GM18873 (cell line): ENCODE measurements at regions not wholly inside any gene's neighbourhood (a gene's known extent, or its start where the extent isn't known, plus 50 kb on each side); places are given as distances from the start of the nearest gene placed in this dataset.
"Not testable (repeated sequence)": the region's sequence is repeated elsewhere in the genome, so short reads cannot be mapped to it uniquely, and the experiment has no call there.

Source experiments
- ATAC-seq: cut with Tn5 transposase; IDR thresholded peaks from one replicate; pipeline ENCODE4 v1.9.1; 2021; ENCODE audit warnings: mild to moderate bottlenecking, moderate library complexity, moderate number of reproducible peaks; ENCODE audit not compliant: unreplicated experiment, low FRiP score

DNA sequence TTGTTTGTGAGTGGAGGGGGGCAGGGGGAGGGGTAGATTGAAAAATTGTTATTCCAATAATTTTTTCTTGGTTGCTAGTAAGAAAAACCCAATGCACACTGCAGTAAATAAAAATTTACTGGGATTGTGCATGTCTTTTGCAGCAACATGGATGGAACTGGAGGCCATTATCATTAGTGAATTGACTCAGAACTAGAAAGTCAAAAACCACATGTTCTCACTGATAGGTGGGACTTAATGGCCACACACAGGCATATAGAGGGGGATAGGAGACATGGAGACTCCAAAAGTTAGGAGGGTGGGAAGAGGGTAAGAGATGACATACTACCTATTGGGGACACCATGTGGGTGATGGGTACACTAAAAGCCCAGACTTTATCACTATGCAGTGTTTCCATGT is 67.2 kb downstream of the BUB3 start:
- no peak for ATAC-seq

DNA sequence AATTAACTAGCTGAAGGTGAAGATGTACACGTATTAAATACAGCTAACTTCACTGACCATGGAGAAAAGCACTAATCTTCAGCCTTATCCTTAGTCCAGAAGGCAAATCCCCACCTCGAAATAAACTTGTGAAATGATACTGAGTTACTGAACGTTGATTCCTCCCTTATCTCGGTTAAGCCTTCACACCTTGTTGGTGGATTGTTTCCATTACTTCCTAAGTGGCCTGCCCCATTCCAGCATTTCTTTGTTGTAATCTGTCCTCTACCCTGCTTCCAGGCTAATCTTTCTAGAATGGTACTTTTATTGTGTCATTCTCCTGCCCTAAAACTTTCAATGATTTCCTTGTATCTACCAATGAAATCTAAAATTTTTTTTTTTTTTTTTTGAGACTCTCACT is 68.6 kb downstream of the BUB3 start:
- ATAC-seq, result no peak

- ATAC-seq, result no peak
Measured at GRCh38 chr10:123227706-123228105, 73.5 kb downstream of the BUB3 start.

- no peak for ATAC-seq
Measured at GRCh38 chr10:123229927-123230630, 75.9 kb downstream of the BUB3 start.

DNA sequence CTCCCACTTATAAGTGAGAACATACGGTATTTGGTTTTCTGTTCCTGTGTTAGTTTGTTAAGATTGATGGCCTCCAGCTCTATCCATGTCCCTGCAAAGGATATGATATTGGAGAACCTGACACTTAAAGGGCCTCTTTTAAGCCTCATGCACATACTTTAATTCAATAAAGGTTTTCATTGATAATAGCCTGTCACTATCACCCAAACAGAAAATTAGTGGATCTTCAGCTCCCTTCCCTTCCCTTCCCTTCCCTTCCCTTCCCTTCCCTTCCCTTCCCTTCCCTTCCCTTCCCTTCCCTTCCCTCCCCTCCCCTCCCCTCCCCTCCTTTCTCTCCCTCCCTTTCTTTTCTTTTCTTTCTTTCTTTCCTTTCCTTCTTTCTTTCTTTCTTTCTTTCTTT is 78.7 kb downstream of the BUB3 start:
- not testable (repeated sequence) for ATAC-seq

DNA sequence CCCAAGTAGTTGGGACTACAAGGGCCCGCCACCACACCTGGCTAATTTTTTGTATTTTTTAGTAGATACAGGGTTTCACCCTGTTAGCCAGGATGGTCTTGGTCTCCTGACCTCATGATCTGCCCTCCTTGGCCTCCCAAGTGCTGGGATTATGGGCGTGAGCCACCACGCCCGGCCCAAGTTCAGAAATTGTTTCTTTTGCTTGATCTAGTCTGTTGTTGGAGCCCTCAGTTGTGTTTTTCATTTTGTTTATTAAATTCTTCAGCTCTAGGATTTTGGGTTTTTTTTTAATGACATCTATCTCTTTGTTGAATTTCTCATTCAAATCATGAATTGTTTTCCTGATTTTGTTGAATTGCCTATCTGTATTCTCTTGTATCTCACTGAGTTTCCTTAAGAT is 80.8 kb downstream of the BUB3 start:
- ATAC-seq, result not testable (repeated sequence)

GRCh38 chr10:123236126-123236525 is 81.9 kb downstream of the BUB3 start:
- no peak for ATAC-seq

GRCh38 chr10:123240250-123240649 is 86.0 kb downstream of the BUB3 start:
- no peak for ATAC-seq

- no peak for ATAC-seq
Measured at GRCh38 chr10:123240776-123241175, 86.6 kb downstream of the BUB3 start.

DNA sequence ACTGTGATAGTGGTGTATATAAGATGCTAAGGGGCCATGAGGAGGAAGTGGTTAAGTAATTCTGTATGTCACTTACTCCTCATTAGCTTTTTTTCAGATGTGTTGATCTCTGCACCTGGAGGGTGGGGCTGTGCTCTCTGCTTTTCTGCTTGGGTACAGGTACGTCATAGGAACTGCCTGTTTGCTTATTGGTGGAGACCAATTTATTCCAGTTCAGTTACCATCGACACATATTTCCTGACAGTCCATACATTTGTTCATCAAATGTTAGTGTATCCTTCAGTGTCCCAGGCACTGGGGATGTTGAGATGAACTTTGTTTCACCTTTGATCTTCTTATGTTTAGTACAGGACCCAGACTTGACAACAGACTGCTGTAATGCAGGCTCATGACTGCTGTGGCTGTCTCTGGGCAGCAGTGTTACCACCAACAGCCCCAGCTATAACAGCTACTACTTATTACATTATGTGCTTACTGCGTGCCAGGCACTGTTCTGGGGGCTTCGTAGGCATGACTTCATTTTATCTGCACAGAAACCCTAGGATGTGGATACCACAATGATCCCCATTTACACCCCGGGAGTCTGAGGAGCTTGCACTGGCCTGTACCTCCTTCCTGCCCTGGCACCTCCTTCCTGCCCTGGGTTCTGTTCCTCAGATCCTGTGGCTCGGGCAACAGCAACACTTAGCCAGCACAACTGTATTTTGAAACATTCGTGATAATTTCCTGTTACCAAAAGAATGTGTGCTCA is 87.4 kb downstream of the BUB3 start:
- ATAC-seq, result no peak

DNA sequence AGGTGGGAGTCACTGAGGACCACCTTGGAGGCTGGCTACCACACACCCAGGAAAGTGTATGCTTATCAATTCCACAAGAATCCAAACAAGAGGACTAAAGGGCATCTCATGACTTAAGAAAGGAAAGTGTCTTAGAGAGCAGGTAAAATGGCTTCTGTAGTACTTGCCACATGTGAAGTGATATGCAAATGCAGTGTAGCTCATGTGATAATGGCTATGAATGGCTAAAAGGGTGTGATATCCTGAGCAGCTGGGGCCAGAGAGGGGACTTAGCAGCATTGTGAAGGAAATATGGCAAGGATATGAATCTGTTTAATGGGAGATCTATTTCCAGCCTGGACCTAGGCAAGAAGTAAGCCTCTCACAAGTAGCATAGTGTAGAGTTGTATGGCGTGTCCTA is 90.5 kb downstream of the BUB3 start:
- no peak for ATAC-seq

DNA sequence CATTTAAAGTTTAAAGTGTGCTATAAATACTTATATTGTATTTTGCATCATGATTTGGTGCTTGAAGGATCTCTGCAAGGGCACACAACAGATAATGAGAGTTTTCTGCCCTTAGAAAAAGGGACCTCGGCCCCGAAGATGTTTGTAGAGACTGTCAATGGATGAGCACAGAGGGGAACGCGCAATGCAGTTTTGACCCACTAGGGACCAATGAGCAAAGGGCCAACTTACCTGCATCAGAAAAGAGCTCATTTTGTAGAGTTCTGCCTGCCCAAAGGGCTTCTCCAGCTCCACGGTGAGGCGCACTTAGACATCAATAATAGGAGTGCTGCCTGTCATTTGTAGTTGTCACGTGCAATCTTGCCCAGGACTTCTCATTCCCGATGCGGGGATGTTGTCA is 91.1 kb downstream of the BUB3 start:
- no peak for ATAC-seq

DNA sequence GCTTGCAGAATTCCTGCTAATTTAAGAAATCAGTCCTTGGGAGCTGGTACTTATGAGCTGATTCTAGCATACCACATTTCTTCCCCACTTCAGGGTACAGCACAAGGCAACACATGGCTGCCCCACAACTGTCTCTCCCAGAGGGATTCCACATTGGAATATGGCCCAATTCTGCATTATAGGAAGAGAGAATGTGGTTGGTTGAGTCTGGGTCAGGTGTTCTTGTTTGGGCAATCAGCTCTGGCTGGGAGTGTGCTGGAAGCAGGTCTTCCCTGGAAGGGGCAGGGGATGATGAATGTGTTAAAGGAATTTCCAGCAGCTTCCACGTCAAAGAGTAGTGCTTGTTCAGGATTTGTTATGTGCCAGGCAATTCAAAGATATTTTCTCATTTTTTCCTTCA is 95.7 kb downstream of the BUB3 start:
- ATAC-seq, result no peak

DNA sequence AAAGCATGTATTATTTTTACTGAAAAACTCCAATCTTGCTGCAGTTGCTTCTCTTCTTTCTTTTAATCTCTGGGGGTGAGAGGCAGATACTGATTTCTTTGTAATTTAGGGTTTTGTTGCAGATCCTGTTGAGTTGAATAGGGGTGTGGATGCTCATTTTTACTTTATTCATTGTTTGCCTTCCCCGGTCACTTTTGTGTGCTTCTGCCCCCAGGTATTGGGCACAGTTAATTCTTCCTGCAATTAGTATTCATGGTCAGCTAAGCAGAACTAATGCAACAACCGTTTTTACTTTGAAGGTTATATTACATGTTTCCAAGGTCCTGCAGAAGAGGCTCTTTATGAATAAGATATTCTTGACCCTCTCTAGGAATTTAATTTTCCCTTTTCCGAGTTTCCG is 96.4 kb downstream of the BUB3 start:
- ATAC-seq, result no peak

- no peak for ATAC-seq
Measured at GRCh38 chr10:123252779-123253178, 98.6 kb downstream of the BUB3 start.

- not testable (repeated sequence) for ATAC-seq
Measured at GRCh38 chr10:123254343-123254742, 100.1 kb downstream of the BUB3 start.

GRCh38 chr10:123257904-123258456 is 103.8 kb downstream of the BUB3 start:
- no peak for ATAC-seq

- ATAC-seq, result no peak
Measured at GRCh38 chr10:123259081-123259480, 104.9 kb downstream of the BUB3 start.

DNA sequence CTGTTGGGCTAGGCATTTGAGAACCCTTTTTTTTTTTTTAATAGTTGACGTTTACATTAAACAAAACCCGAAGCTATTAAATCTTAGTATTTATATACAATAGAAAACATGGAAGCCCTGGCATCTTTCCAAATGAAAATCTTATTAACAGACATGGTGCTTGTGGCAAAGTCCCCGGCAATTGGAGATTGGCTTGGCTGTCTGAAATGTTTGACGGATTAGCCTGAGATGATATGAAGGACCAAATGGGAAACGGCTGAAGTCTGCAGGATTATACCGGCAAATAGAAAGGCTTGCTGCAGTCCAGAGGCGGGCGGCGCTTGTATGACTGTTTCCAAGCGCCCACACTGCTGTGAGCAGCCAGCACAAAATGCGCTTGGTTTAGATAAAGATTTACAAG is 105.6 kb downstream of the BUB3 start:
- no peak for ATAC-seq

DNA sequence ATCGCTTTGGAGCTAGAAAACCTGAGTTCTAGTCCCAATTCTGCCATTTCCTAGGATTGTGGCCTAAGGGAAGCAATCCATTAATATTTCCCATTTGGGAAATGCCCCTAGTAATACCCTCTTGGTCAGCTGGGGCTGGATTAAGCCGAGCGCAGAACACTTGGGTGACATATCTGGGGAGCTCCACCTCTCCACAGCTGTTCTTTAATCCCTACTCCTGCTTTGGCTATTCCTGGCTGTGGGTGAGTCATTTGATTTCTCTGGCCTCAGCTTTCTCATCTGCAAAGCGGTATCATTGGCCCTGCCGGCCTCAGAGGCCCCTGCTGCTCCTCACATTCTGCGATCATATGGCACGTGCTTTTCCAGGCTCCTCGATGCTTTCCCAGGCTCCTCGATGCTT is 108.3 kb downstream of the BUB3 start:
- no peak for ATAC-seq

DNA sequence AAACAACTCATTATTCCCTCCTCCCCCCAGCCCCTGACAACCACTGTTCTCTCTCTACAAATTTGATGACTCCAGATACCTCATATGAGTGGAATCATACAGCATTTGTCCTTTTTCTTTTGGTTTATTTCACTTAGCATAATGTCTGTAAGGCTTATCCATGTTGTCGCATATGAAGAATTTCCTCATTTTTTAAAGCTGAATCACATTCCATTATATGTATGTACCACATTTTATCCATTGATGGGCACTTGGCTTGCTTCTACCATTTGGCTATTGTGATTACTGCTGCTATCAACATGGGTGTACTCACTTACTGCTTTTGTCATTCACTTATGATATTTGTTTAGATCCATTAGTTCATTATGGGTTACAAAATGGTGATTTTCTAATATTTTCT is 112.8 kb downstream of the BUB3 start:
- no peak for ATAC-seq

GRCh38 chr10:123269017-123269552 is 114.9 kb downstream of the BUB3 start:
- ATAC-seq, result no peak
